Thyroid gland (tissue), 4 donors: ENCODE measurements at regions not wholly inside any gene's neighbourhood (a gene's known extent, or its start where the extent isn't known, plus 50 kb on each side); places are given as distances from the start of the nearest gene placed in this dataset.

ENCODE experiments used
- DNase-seq, 2 donors: peaks; one replicate each; pipeline ENCODE4 v3.0.0-alpha.2; 2019
- H3K27ac ChIP-seq, 3 donors: fragments of 200-600 bp; sonication (generic); 1 replicate in 2 of 3; 2 replicates in 1 of 3; pipeline ENCODE4 v1.5.1; 2016 to 2019; ENCODE audit warnings: mild to moderate bottlenecking in 1 of 3, moderate library complexity in 1 of 3
- H3K27me3 ChIP-seq: fragments of 200-600 bp; sonication (generic); one replicate; pipeline ENCODE4 v1.5.1; 2019
- H3K36me3 ChIP-seq, 2 donors: fragments of 200-600 bp; sonication (generic); one replicate each; pipeline ENCODE4 v1.5.1; 2016 to 2019
- H3K4me1 ChIP-seq, 2 donors: fragments of 200-600 bp; sonication (generic); one replicate each; pipeline ENCODE4 v1.5.1; 2017 to 2019
- H3K4me3 ChIP-seq, 3 donors: fragments of 200-600 bp; sonication (generic); replicated peaks in 1 of 3; 1 replicate in 2 of 3; 2 replicates in 1 of 3; pipeline ENCODE4 v1.5.1; 2016; ENCODE audit warnings: mild to moderate bottlenecking in 1 of 3
- H3K9me3 ChIP-seq: fragments of 200-600 bp; sonication (generic); one replicate; pipeline ENCODE4 v1.5.1; 2017
- CTCF ChIP-seq, 6 experiments: fragments of 200-600 bp in 3 of 6; fragments of 450-650 bp in 3 of 6; sonication (generic) in 3 of 6; IDR thresholded peaks; one replicate each; pipeline ENCODE4 v1.5.1; 2016 to 2019; ENCODE audit warnings: antibody characterized with exemption in 6 of 6, mild to moderate bottlenecking in 2 of 6, inconsistent platforms in 1 of 6, moderate library complexity in 1 of 6
- POLR2A ChIP-seq, 2 donors: fragments of 450-650 bp; IDR thresholded peaks; one replicate each; pipeline ENCODE4 v1.6.1; 2017; ENCODE audit warnings: antibody characterized with exemption in 2 of 2, mild to moderate bottlenecking in 2 of 2, moderate library complexity in 1 of 2
- WGBS, 2 donors: methylation state at CpG; one replicate each; pipeline ENCODE4 v1.1.5; 2017; 5-methylcytosine and 5-hydroxymethylcytosine counted together
- intact Hi-C: fragments of 100-400 bp; cut with DNase I; formaldehyde crosslinking; loops from one replicate; pipeline ENCODE4 v1.15.1; 2023

- TF ChIP-seq POLR2A (IDR thresholded peaks at IDR 0.05), result no peak
- TF ChIP-seq CTCF (IDR thresholded peaks at IDR 0.05), result no peak
- no peak overlapping the region for H3K4me3 ChIP-seq
- intact Hi-C loops, result loop anchor here (10.0 kb wide), 1 partner anchor 266 kb away; no protein-coding TSS in a partner anchor
- H3K27me3 ChIP-seq, result no peaks in the 10 kb centered on the region
- H3K36me3 ChIP-seq, result no peaks in the 10 kb centered on the region
- peaks cover 7 to 8% of the 10 kb centered on the region in 2 donors for H3K4me1 ChIP-seq
- no peak overlapping the region for H3K27ac ChIP-seq
- H3K9me3 ChIP-seq, result no peaks in the 10 kb centered on the region
- 88 to 96% methylated on average over 2 of the region's 2 CpGs for WGBS, 2 donors
- no peak for DNase-seq
These were observed 215.9 kb upstream of the HMGA2 start for GRCh38 chr12:65608319-65608916.

- intact Hi-C loops, result loop anchor here (10.0 kb wide), 1 partner anchor 265 kb away; no protein-coding TSS in a partner anchor
- Histone ChIP-seq H3K27me3 (no peaks in the 10 kb centered on the region), H3K27ac (no peak overlapping the region), H3K9me3 (no peaks in the 10 kb centered on the region), H3K36me3 (no peaks in the 10 kb centered on the region), H3K4me3 (no peak overlapping the region), H3K4me1 (no peaks in the 10 kb centered on the region)
- DNase-seq, result no peak
- 69 to 84% methylated on average over 4 of the region's 4 CpGs for WGBS, 2 donors
- no peak for TF ChIP-seq CTCF (IDR thresholded peaks at IDR 0.05)
- no peak for TF ChIP-seq POLR2A (IDR thresholded peaks at IDR 0.05)
These were observed 214.9 kb upstream of the HMGA2 start for GRCh38 chr12:65609359-65609771.

- Histone ChIP-seq H3K27ac (no peak overlapping the region), H3K4me3 (no peak overlapping the region), H3K27me3 (no peaks in the 10 kb centered on the region), H3K9me3 (no peaks in the 10 kb centered on the region), H3K4me1 (no peaks in the 10 kb centered on the region), H3K36me3 (no peaks in the 10 kb centered on the region)
- 95 to 96% methylated on average over 3 of the region's 3 CpGs for WGBS, 2 donors
- intact Hi-C loops, result no loop called here
- no peak for DNase-seq
- TF ChIP-seq POLR2A (IDR thresholded peaks at IDR 0.05) (no peak), CTCF (IDR thresholded peaks at IDR 0.05) (no peak)
These were observed 212.9 kb upstream of the HMGA2 start for GRCh38 chr12:65611396-65611795.

- peak; percentile 17 to 30 for DNase-seq
- no peak for TF ChIP-seq POLR2A (IDR thresholded peaks at IDR 0.05)
- TF ChIP-seq CTCF (IDR thresholded peaks at IDR 0.05), result no peak
- Histone ChIP-seq H3K9me3 (no peaks in the 10 kb centered on the region), H3K36me3 (no peaks in the 10 kb centered on the region), H3K4me1 (no peaks in the 10 kb centered on the region), H3K27ac (no peak overlapping the region), H3K27me3 (no peaks in the 10 kb centered on the region), H3K4me3 (no peak overlapping the region)
- intact Hi-C loops, result no loop called here
- 47 to 50% methylated on average over 7 of the region's 7 CpGs for WGBS, 2 donors
These were observed 211.8 kb upstream of the HMGA2 start for GRCh38 chr12:65612440-65612839.

GRCh38 chr12:65613692-65614091 lies 210.6 kb upstream of the HMGA2 start:
- WGBS, 2 donors, result 86 to 87% methylated on average over 3 of the region's 3 CpGs
- H3K4me1 ChIP-seq, result no peaks in the 10 kb centered on the region
- DNase-seq, result no peak
- H3K9me3 ChIP-seq, result no peaks in the 10 kb centered on the region
- H3K4me3 ChIP-seq, result no peak overlapping the region
- TF ChIP-seq POLR2A (IDR thresholded peaks at IDR 0.05), result no peak
- no peak for TF ChIP-seq CTCF (IDR thresholded peaks at IDR 0.05)
- intact Hi-C loops, result no loop called here
- no peaks in the 10 kb centered on the region for H3K27me3 ChIP-seq
- no peaks in the 10 kb centered on the region for H3K36me3 ChIP-seq
- no peak overlapping the region for H3K27ac ChIP-seq
